ENCODE measurements at regions not wholly inside any gene's neighbourhood (a gene's known extent, or its start where the extent isn't known, plus 50 kb on each side); places are given as distances from the start of the nearest gene placed in this dataset.

- TF ChIP-seq CTCF (IDR thresholded peaks at IDR 0.05): no peak
- TF ChIP-seq POLR2A (IDR thresholded peaks at IDR 0.05): no peak
- intact Hi-C loops (cut with DNase I): no loop called here
- Histone ChIP-seq H3K36me3 (replicated peaks in 1 of 2; ENCODE audit: insufficient read depth in 1 of 2, low read depth in 2 of 2) (no peaks in the 10 kb centered on the region), H3K27me3 (no peaks in the 10 kb centered on the region), H3K4me3 (no peak overlapping the region), H3K9me3 (no peaks in the 10 kb centered on the region), H3K4me1 (no peaks in the 10 kb centered on the region), H3K27ac (no peak overlapping the region)
- ATAC-seq (no peak), DNase-seq (no peak)
- WGBS, 2 donors: 61 to 62% methylated on average over 4 of the region's 4 CpGs
Measured at GRCh38 chr13:64505336-64505910, 2724.7 kb downstream of the PCDH9 start.

- TF ChIP-seq POLR2A (IDR thresholded peaks at IDR 0.05): no peak
- no peak for TF ChIP-seq CTCF (IDR thresholded peaks at IDR 0.05)
- Histone ChIP-seq H3K27ac (no peak overlapping the region), H3K9me3 (no peaks in the 10 kb centered on the region), H3K27me3 (no peaks in the 10 kb centered on the region), H3K4me3 (no peak overlapping the region), H3K36me3 (replicated peaks in 1 of 2; ENCODE audit: insufficient read depth in 1 of 2, low read depth in 2 of 2) (no peaks in the 10 kb centered on the region), H3K4me1 (no peaks in the 10 kb centered on the region)
- ATAC-seq: no peak
- intact Hi-C loops (cut with DNase I): no loop called here
- DNase-seq: no peak
Measured at GRCh38 chr13:64488731-64489130, 2741.4 kb downstream of the PCDH9 start.

GRCh38 chr13:64482373-64482772 is 2747.8 kb downstream of the PCDH9 start:
- 82 to 86% methylated on average over 3 of the region's 3 CpGs for WGBS, 2 donors
- Histone ChIP-seq H3K4me1 (no peaks in the 10 kb centered on the region), H3K36me3 (replicated peaks in 1 of 2; ENCODE audit: insufficient read depth in 1 of 2, low read depth in 2 of 2) (no peaks in the 10 kb centered on the region), H3K4me3 (no peak overlapping the region), H3K9me3 (no peaks in the 10 kb centered on the region), H3K27ac (no peak overlapping the region), H3K27me3 (no peaks in the 10 kb centered on the region)
- no peak for TF ChIP-seq POLR2A (IDR thresholded peaks at IDR 0.05)
- no peak for TF ChIP-seq CTCF (IDR thresholded peaks at IDR 0.05)
- DNase-seq: no peak
- ATAC-seq: no peak
- intact Hi-C loops (cut with DNase I): no loop called here

GRCh38 chr13:64480672-64481071 is 2749.5 kb downstream of the PCDH9 start:
- Histone ChIP-seq H3K27ac (no peak overlapping the region), H3K27me3 (no peaks in the 10 kb centered on the region), H3K4me3 (no peak overlapping the region), H3K9me3 (no peaks in the 10 kb centered on the region), H3K36me3 (replicated peaks in 1 of 2; ENCODE audit: insufficient read depth in 1 of 2, low read depth in 2 of 2) (no peaks in the 10 kb centered on the region), H3K4me1 (no peaks in the 10 kb centered on the region)
- ATAC-seq (no peak), DNase-seq (no peak)
- intact Hi-C loops (cut with DNase I): no loop called here
- TF ChIP-seq CTCF (IDR thresholded peaks at IDR 0.05) (no peak), POLR2A (IDR thresholded peaks at IDR 0.05) (no peak)
- 0 to 9% methylated on average over 1 of the region's 1 CpG for WGBS, 2 donors

- Histone ChIP-seq H3K27ac (no peak overlapping the region), H3K36me3 (replicated peaks in 1 of 2; ENCODE audit: insufficient read depth in 1 of 2, low read depth in 2 of 2) (no peaks in the 10 kb centered on the region), H3K4me1 (no peaks in the 10 kb centered on the region), H3K4me3 (no peak overlapping the region), H3K27me3 (no peaks in the 10 kb centered on the region), H3K9me3 (no peaks in the 10 kb centered on the region)
- DNase-seq (no peak), ATAC-seq (no peak)
- no peak for TF ChIP-seq CTCF (IDR thresholded peaks at IDR 0.05)
- intact Hi-C loops (cut with DNase I): no loop called here
- 63 to 83% methylated on average over 1 of the region's 1 CpG for WGBS, 2 donors
Measured at GRCh38 chr13:64480211-64480610, 2749.9 kb downstream of the PCDH9 start.
